Jurkat, Clone E6-1 (cell line): ENCODE measurements at regions not wholly inside any gene's neighbourhood (a gene's known extent, or its start where the extent isn't known, plus 50 kb on each side); places are given as distances from the start of the nearest gene placed in this dataset.

ENCODE experiments used
- DNase-seq: peaks from one replicate; pipeline ENCODE4 v3.0.0-alpha.2; 2011; ENCODE audit warnings: low read depth, low spot score
- H3K4me3 ChIP-seq: 2 replicates; pipeline ENCODE4 v1.5.1; 2011; ENCODE audit warnings: mild to moderate bottlenecking, low read length, control low read depth, moderate library complexity

GRCh38 chr6:87995461-87995860 lies 52.2 kb upstream of the SPACA1 start:
- DNase-seq = no peak
- H3K4me3 ChIP-seq = no peak overlapping the region

GRCh38 chr6:87993356-87993755 lies 54.3 kb upstream of the SPACA1 start:
- no peak for DNase-seq

GRCh38 chr6:87990871-87991270 lies 56.8 kb upstream of the SPACA1 start:
- DNase-seq = no peak
- H3K4me3 ChIP-seq = no peak overlapping the region

More at GRCh38 chr6:87993356-87993755, 54.3 kb upstream of the SPACA1 start:
- no peak overlapping the region for H3K4me3 ChIP-seq

- no peak overlapping the region for H3K4me3 ChIP-seq
- no peak for DNase-seq
These were observed 65.5 kb upstream of the SPACA1 start for GRCh38 chr6:87982134-87982533.

GRCh38 chr6:87979737-87980136 lies 67.9 kb upstream of the SPACA1 start:
- H3K4me3 ChIP-seq = no peak overlapping the region
- DNase-seq = no peak

- DNase-seq = no peak
- H3K4me3 ChIP-seq = no peak overlapping the region
These were observed 71.0 kb upstream of the SPACA1 start for GRCh38 chr6:87976616-87977015.

DNA sequence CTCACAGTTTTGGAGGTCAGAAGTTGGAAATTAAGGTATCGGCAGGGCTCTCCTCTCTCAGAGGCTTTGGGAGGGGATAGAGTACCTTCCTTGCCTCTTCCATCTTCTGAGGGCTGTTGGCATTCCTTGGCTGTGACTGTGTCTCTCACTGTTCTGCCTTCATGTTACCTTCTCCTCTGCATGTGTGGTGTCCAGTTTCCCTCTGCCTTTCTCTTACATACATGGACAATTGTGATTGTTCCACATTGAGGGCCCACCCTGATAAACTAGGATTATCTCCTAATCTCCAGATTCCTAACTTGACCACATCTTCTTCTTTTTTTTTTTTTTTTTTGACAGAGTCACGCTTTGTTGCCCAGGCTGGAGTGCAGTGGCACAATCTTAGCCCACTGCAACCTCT lies 72.1 kb upstream of the SPACA1 start:
- DNase-seq = no peak
- no peak overlapping the region for H3K4me3 ChIP-seq

DNA sequence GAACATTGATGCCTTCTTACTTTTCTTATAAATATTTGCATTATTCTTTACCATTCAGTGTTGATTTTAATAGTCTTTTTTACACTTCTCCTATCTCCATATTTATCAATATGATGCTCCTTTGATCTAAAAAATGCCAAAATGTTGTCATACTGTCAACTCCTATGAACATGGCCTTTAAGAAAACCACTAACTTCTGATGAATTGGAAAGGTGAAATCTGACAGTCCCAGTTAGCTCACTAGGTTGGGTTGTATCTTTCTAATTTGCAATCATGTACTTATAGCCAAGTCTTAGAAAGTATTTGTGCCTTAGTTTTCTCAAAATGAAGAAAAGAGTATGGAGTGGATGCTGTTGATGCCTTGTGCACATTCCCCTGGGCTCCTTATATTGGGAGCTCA lies 75.4 kb upstream of the SPACA1 start:
- H3K4me3 ChIP-seq = no peak overlapping the region
- no peak for DNase-seq

GRCh38 chr6:87971605-87972262 lies 75.9 kb upstream of the SPACA1 start:
- no peak overlapping the region for H3K4me3 ChIP-seq
- DNase-seq = no peak

DNA sequence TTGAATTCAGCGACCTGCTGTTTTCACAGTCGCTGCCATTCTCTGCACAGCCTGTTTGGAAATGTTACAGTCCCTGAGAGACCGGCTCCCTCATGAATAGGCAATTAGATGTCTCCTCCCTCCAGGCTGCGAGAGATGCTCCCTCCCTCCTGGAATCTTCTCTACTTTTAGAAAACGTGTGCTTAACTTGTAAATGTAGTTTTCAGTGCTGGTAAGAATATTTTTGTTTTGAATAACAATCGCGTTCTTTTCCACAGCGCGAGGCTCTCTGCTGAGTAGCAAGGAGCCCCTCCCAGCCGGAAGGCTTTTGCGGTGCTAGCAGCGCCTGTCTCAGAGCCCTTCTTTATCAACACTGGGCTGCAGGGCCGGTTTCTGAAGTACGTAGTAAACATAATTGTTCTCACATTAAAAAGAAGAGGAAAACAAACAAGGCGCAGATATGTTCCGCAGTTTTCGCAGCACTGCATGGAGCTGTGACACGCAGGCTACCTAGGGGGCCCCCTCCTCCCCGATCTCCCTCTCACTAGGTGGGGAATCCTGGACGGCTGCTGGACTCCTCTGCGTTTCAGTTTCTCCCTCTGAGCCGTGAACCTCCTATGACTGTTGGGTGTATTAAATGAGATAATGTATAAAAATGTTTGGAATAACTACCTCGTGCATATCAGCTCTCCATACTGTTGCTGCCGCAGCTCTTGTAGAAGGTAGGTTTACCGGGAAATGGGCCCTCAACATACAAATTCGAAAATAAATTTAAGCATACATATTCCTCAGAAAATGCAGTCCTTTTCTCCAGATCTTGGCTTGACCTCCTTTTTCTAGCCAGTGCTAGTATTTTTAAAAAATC lies 79.0 kb upstream of the SPACA1 start:
- H3K4me3 ChIP-seq = no peak overlapping the region
- DNase-seq = no peak

DNA sequence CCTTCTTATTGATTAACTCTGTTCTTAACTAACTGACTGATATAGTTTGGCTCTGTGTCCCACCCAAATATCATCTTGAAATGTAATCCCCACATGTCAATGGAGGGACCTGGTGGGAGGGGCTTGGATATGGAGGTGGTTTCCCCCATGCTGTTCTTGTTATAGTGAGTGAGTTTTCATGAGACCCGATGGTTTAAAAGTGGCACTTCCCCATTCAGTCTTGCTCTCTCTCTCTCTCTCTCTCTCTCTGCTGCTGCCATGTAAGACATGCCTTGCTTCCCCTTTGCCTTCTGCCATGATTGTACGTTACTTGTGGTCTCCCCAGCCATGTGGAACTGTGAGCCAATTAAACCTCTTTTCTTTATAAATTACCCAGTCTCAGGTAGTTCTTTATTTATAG lies 81.8 kb upstream of the SPACA1 start:
- no peak for DNase-seq

DNA sequence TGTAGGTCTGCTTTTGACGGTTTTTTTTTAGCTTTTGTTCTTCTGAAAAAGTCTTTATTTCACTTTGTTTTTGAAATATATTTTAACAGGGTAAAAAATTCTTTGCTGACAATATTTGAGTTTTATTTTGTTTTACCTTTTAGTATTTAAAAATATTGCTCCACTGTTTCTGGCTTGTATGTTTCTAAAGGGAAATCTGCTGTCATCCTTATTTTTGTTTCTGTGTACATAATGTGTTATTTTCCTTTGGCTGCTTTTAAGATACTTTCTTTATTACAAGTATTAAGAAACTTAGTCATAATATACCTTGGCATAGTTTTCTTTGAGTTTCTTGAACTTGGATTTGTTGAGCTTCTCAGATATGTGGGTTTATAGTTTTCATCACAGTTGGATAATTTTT lies 88.6 kb upstream of the SPACA1 start:
- no peak overlapping the region for H3K4me3 ChIP-seq
- no peak for DNase-seq

More for the DNA sequence above, 81.8 kb upstream of the SPACA1 start:
- no peak overlapping the region for H3K4me3 ChIP-seq

- no peak for DNase-seq
- no peak overlapping the region for H3K4me3 ChIP-seq
These were observed 95.9 kb upstream of the SPACA1 start for GRCh38 chr6:87951751-87952150.

DNA sequence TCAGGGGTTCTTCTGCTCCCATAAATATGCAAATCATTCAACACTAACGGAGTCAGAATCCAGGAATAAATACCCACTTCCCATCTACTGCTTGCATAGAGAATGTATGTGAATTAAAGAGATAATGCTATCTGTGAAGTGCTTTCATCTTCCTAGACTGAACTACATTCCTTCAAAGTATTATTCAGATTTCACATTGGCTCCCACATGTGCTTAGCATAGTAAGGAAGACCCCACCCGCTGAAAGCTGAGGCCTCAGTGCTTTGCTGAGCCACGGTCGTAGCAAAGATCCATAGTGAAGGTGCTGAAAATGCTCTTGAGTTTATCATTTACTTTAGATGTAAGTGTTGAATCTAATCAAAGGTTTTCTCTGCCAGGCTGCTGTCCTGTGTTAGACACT lies 97.0 kb upstream of the SPACA1 start:
- DNase-seq = no peak
- H3K4me3 ChIP-seq = no peak overlapping the region

DNA sequence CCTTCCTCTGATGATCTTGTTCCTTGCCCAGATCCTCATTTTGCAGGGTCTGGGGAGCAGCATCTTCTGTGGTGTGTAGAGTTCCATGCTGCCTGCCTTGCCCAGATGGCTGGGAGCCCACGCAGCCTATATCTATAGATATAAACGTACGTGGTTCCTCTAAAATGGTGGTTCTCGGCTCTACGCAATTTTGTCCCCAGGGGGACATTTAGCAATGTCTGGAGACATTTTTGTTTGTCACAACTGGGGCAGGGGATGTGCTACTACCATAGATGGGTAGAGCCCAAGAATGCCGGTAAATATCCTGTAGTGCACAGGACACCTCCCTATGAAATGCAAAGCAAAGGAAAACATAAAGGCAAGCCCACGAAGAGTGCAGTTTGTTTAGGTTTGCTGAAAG lies 98.4 kb upstream of the SPACA1 start:
- H3K4me3 ChIP-seq = no peak overlapping the region
- DNase-seq = no peak

- no peak overlapping the region for H3K4me3 ChIP-seq
- DNase-seq = no peak
These were observed 101.0 kb upstream of the SPACA1 start for GRCh38 chr6:87946669-87947068.

DNA sequence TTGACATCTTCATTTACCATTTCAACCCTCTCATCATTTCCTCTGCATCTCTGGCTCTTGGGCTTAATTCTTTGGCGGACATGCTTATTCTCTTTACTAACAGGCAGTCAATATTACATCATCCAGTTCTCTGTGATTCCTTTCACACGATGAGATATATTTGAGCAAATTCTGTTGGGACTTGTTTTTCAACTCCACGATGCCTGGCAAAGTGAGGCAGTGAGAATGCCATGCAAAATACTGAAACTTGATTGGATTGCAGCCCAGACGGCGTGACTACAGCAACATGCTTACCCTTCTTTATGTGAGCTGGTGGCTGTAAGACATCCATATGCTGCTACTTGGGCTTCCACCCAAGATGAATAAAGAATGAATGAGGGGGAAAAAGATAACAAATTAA lies 101.7 kb upstream of the SPACA1 start:
- no peak overlapping the region for H3K4me3 ChIP-seq
- no peak for DNase-seq

DNA sequence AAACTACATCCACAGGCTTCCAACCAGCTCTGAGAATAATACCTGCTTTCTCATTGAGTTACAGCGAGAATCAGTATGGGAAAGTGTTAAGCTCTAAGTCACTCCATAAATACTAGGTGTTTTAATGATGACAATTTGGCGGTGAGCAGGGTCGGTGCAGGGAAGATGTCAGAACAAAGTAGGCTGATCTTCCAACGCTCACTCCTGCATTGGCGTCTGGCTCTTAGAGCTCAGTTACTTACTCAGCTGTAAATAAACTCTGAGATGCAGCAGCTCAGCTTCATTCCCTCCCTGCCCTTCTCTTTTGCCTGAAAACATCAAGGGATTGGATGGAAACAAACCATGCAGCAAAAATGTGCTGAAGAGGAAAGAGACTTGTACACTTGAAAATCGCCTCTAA lies 102.5 kb upstream of the SPACA1 start:
- DNase-seq = no peak
- H3K4me3 ChIP-seq = no peak overlapping the region

DNA sequence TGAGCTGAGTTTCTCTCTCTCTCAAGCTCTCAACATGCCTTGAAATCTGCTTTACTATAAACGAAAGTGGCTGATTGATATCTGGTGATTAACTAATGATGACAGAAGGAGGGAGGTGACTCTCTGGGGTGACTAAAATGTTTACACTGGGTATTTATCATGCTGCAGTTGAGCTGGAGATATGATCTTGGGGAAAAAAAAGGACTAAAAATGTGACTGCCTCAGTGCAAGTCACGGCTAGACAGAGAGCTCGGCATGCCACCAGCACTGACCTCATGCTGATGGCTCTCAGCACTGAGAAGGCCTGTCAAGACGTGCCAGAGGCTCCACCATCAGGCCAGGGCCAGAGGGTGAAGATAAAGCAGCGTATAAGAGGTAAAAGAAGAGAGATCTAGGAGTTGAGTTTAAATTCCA lies 103.1 kb upstream of the SPACA1 start:
- H3K4me3 ChIP-seq = no peak overlapping the region
- no peak for DNase-seq

DNA sequence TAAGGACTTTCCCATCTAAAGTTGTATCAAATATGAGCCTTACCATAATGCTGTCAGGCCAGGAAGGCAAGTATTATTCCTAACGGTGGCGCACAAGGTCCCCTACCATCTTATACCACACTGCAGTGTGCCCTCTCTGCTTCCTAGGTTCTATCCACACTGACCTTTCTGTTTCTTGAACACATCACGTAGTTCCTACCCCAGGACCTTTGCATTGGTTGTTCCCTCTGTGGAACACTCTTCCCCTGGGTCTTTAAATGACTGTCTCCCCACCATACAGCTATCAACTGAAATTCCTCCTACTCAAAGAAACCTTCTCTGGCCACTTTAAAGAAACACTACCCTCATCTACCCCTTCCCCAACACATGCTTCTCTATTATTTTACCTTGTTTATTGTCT lies 104.5 kb upstream of the SPACA1 start:
- DNase-seq = no peak
- no peak overlapping the region for H3K4me3 ChIP-seq
